MM.1S (cell line): ENCODE measurements at regions not wholly inside any gene's neighbourhood (a gene's known extent, or its start where the extent isn't known, plus 50 kb on each side); places are given as distances from the start of the nearest gene placed in this dataset.

Experiments used
- EZH2 ChIP-seq: fragments of 300-600 bp; sonication (generic); optimal IDR thresholded peaks from 2 replicates; pipeline ENCODE3; 2017; ENCODE audit warnings: low read depth, mild to moderate bottlenecking, antibody characterized with exemption, low read length, mixed read lengths
- TF ChIP-seq, protein P1 (sequence below): fragments of 300-600 bp; sonication (generic); IDR thresholded peaks from 2 replicates; pipeline ENCODE4 v1.5.1; 2016; ENCODE audit warnings: antibody characterized with exemption, low read length, mixed read lengths

DNA sequence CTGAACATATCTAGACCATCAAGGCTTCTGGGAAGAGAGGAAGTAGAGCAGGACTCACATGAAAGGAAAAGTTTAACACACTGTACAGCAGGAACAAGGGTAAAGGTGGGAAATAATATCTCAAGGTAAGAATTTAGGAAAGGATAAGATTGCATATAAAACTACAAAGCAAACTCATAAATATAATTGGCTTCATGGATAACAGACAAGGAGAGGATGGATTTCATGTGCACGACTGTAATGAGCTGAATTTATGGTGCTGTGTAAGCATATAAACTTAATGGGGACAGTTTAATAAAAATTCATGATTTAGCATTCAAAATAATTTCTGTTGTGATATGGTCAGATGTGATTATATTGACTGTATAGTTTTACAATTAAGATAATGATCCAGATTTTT, 298.0 kb downstream of the GXYLT1 start:
- TF ChIP-seq, protein P1, sequence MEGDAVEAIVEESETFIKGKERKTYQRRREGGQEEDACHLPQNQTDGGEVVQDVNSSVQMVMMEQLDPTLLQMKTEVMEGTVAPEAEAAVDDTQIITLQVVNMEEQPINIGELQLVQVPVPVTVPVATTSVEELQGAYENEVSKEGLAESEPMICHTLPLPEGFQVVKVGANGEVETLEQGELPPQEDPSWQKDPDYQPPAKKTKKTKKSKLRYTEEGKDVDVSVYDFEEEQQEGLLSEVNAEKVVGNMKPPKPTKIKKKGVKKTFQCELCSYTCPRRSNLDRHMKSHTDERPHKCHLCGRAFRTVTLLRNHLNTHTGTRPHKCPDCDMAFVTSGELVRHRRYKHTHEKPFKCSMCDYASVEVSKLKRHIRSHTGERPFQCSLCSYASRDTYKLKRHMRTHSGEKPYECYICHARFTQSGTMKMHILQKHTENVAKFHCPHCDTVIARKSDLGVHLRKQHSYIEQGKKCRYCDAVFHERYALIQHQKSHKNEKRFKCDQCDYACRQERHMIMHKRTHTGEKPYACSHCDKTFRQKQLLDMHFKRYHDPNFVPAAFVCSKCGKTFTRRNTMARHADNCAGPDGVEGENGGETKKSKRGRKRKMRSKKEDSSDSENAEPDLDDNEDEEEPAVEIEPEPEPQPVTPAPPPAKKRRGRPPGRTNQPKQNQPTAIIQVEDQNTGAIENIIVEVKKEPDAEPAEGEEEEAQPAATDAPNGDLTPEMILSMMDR: no peak
- TF ChIP-seq EZH2: no peak
